AG04449 (cell line): ENCODE measurements at regions not wholly inside any gene's neighbourhood (a gene's known extent, or its start where the extent isn't known, plus 50 kb on each side); places are given as distances from the start of the nearest gene placed in this dataset.

ENCODE experiments used
- CTCF ChIA-PET: fragments of 350-600 bp; formaldehyde crosslinking; extraction: SDS; loops from one replicate; lab custom pipeline; 2021; ENCODE audit warnings: antibody characterized with exemption; lab: Yijun Ruan, JAX
- POLR2A ChIA-PET: fragments of 400-600, 350-600 bp; formaldehyde crosslinking; extraction: SDS; loops from one replicate; lab custom pipeline; 2020; ENCODE audit warnings: antibody characterized with exemption, inconsistent platforms; lab: Yijun Ruan, JAX
- DNase-seq: peaks from one replicate; pipeline ENCODE4 v3.0.0-alpha.2; 2010; ENCODE audit warnings: low read depth, low spot score
- H3K4me3 ChIP-seq: 2 replicates; pipeline ENCODE4 v1.5.1; 2011; ENCODE audit warnings: low read depth, mild to moderate bottlenecking, control low read depth, low read length
- CTCF ChIP-seq: IDR thresholded peaks from one replicate; pipeline ENCODE4 v1.5.1; 2011; ENCODE audit warnings: mild to moderate bottlenecking, moderate library complexity, low read length, control low read depth, inconsistent platforms; ENCODE audit not compliant: insufficient read depth; ENCODE audit errors: missing control alignments

- CTCF ChIA-PET: interaction anchor here (1.2 kb wide), 1 partner anchor 9 kb away, joined by 3 read pairs; no protein-coding TSS in a partner anchor
- no peak for TF ChIP-seq CTCF
- no peak overlapping the region for H3K4me3 ChIP-seq
- POLR2A ChIA-PET: no interaction called here
- no peak for DNase-seq
These were observed 62.7 kb upstream of the CREB5 start for GRCh38 chr7:28349637-28350036.

GRCh38 chr7:28350662-28351061 is 61.7 kb upstream of the CREB5 start:
- H3K4me3 ChIP-seq: no peak overlapping the region
- TF ChIP-seq CTCF: no peak
- ChIA-PET CTCF (interaction anchor here (1.1 kb wide), 1 partner anchor 13 kb away, joined by 3 read pairs; no protein-coding TSS in a partner anchor), POLR2A (no interaction called here)
- DNase-seq: no peak

- TF ChIP-seq CTCF: no peak
- no peak overlapping the region for H3K4me3 ChIP-seq
- CTCF ChIA-PET: interaction anchor here (1.3 kb wide), 1 partner anchor 13 kb away, joined by 4 read pairs; no protein-coding TSS in a partner anchor
- POLR2A ChIA-PET: no interaction called here
- DNase-seq: no peak
These were observed 60.9 kb upstream of the CREB5 start for GRCh38 chr7:28351450-28351849.

GRCh38 chr7:28354601-28355402 is 57.5 kb upstream of the CREB5 start:
- no peak for TF ChIP-seq CTCF
- ChIA-PET POLR2A (interaction anchor here (0.9 kb wide), 1 partner anchor 501 kb away, joined by 3 read pairs; no protein-coding TSS in a partner anchor), CTCF (interaction anchor here (1.1 kb wide), 1 partner anchor 8 kb away, joined by 3 read pairs; no protein-coding TSS in a partner anchor)
- H3K4me3 ChIP-seq: no peak overlapping the region
- peak; percentile 92 for DNase-seq

GRCh38 chr7:28355635-28356319 is 56.5 kb upstream of the CREB5 start:
- no peak for TF ChIP-seq CTCF
- ChIA-PET CTCF (interaction anchor here (1.1 kb wide), 1 partner anchor 7 kb away, joined by 3 read pairs; no protein-coding TSS in a partner anchor), POLR2A (no interaction called here)
- no peak overlapping the region for H3K4me3 ChIP-seq
- no peak for DNase-seq

- H3K4me3 ChIP-seq: no peak overlapping the region
- ChIA-PET CTCF (no interaction called here), POLR2A (no interaction called here)
- no peak for DNase-seq
- TF ChIP-seq CTCF: no peak
These were observed 55.7 kb upstream of the CREB5 start for GRCh38 chr7:28356619-28357018.
